Kidney (tissue), 13 donors: ENCODE measurements at regions not wholly inside any gene's neighbourhood (a gene's known extent, or its start where the extent isn't known, plus 50 kb on each side); places are given as distances from the start of the nearest gene placed in this dataset.

ENCODE experiments used
- DNase-seq, 5 donors: peaks; one replicate each; pipeline ENCODE4 v3.0.0-alpha.2; 2013 to 2020
- FAIRE-seq: peaks from 2 replicates; lab custom pipeline; 2012; peaks lifted over from hg19 to GRCh38; lab: Jason Lieb, UNC
- H3K27ac ChIP-seq, 2 donors: one replicate each; pipeline ENCODE4 v1.7.0; 2013; ENCODE audit warnings: low read depth in 2 of 2, low read length in 2 of 2, inconsistent platforms in 1 of 2
- H3K27me3 ChIP-seq: one replicate; pipeline ENCODE4 v1.7.1; 2013; ENCODE audit warnings: low read length, inconsistent platforms; ENCODE audit not compliant: control insufficient read depth, insufficient read depth
- H3K36me3 ChIP-seq, 3 donors: one replicate each; pipeline versions ENCODE4 v1.7.0 to v1.7.1; 2013; ENCODE audit warnings: low read length in 3 of 3, control low read depth in 1 of 3, inconsistent platforms in 1 of 3; ENCODE audit not compliant: insufficient read depth in 3 of 3, control insufficient read depth in 2 of 3
- H3K4me1 ChIP-seq, 3 donors: one replicate each; pipeline versions ENCODE4 v1.7.0 to v1.7.1; 2013; ENCODE audit warnings: low read length in 3 of 3, inconsistent platforms in 1 of 3, low read depth in 1 of 3; ENCODE audit not compliant: control insufficient read depth in 2 of 3, insufficient read depth in 2 of 3
- H3K4me3 ChIP-seq, 3 donors: one replicate each; pipeline versions ENCODE4 v1.7.0 to v1.8.1; 2013; ENCODE audit warnings: low read length in 3 of 3, control low read depth in 1 of 3, inconsistent platforms in 1 of 3
- H3K9ac ChIP-seq, 3 donors: one replicate each; pipeline versions ENCODE4 v1.7.0 to v1.7.1; 2013; ENCODE audit warnings: low read length in 3 of 3, control low read depth in 1 of 3, inconsistent platforms in 1 of 3
- H3K9me3 ChIP-seq, 3 donors: one replicate each; pipeline versions ENCODE4 v1.7.0 to v1.7.1; 2013; ENCODE audit warnings: low read length in 3 of 3, control low read depth in 1 of 3, inconsistent platforms in 1 of 3; ENCODE audit not compliant: control insufficient read depth in 2 of 3, insufficient read depth in 1 of 3
- intact Hi-C: fragments of 100-400 bp; cut with DNase I; formaldehyde crosslinking; loops from one replicate; pipeline ENCODE4 v1.11.1; 2022
- TF ChIP-seq, protein P1 (sequence below): IDR thresholded peaks from 3 replicates; pipeline ENCODE4 v1.5.1; 2012; ENCODE audit warnings: mild to moderate bottlenecking, moderate library complexity, borderline replicate concordance; ENCODE audit not compliant: insufficient read depth; ENCODE audit errors: extremely low read depth
- donor health status: control.
- donor health status: control.
- donor health status: control.
- donor health status: control.
- donor health status: control.
- donor health status: DM: yes; HTN: yes; CAD: no.
- donor health status: Normal renal cell carcinoma (clear cell type).

GRCh38 chr4:11748164-11748872 is 319.6 kb upstream of the HS3ST1 start:
- intact Hi-C loops = no loop called here
- Histone ChIP-seq H3K9me3 (no peaks in the 10 kb centered on the region), H3K4me3 (no peak overlapping the region), H3K4me1 (no peaks in the 10 kb centered on the region), H3K36me3 (no peaks in the 10 kb centered on the region), H3K27me3 (no peaks in the 10 kb centered on the region), H3K27ac (no peak overlapping the region), H3K9ac (no peak overlapping the region)
- TF ChIP-seq, protein P1, sequence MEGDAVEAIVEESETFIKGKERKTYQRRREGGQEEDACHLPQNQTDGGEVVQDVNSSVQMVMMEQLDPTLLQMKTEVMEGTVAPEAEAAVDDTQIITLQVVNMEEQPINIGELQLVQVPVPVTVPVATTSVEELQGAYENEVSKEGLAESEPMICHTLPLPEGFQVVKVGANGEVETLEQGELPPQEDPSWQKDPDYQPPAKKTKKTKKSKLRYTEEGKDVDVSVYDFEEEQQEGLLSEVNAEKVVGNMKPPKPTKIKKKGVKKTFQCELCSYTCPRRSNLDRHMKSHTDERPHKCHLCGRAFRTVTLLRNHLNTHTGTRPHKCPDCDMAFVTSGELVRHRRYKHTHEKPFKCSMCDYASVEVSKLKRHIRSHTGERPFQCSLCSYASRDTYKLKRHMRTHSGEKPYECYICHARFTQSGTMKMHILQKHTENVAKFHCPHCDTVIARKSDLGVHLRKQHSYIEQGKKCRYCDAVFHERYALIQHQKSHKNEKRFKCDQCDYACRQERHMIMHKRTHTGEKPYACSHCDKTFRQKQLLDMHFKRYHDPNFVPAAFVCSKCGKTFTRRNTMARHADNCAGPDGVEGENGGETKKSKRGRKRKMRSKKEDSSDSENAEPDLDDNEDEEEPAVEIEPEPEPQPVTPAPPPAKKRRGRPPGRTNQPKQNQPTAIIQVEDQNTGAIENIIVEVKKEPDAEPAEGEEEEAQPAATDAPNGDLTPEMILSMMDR = no peak
- DNase-seq (peak in 2 of 5 donors; percentile 19 to 52), FAIRE-seq (no peak)

DNA sequence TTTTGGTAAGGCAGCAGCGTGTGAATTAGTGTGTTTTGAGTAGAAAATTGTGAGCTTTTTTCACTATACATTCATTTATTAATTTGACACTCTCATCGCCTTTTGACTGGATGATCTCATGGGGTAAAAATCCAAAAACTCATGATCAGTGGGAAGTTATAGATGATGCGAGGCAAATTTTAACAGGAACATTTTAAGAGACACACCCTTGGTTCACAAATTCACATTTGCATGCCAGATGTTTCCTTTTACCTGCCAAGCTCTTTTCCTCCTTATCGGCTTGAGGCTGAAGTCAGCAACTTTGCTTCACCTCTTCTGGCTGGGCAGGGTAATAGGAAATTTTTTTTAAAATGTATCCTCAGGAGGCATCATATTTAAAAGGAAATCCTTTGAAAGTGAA is 318.0 kb upstream of the HS3ST1 start:
- Histone ChIP-seq H3K4me3 (no peak overlapping the region), H3K9me3 (no peaks in the 10 kb centered on the region), H3K4me1 (no peaks in the 10 kb centered on the region), H3K9ac (no peak overlapping the region), H3K27me3 (no peaks in the 10 kb centered on the region), H3K27ac (no peak overlapping the region), H3K36me3 (no peaks in the 10 kb centered on the region)
- no peak for FAIRE-seq
- DNase-seq = peak in 1 of 5 donors; percentile 25
- TF ChIP-seq, protein P1 = no peak
- intact Hi-C loops = no loop called here

- no peak for FAIRE-seq
- TF ChIP-seq, protein P1 = no peak
- Histone ChIP-seq H3K27ac (no peak overlapping the region), H3K9ac (no peak overlapping the region), H3K36me3 (no peaks in the 10 kb centered on the region), H3K4me3 (no peak overlapping the region), H3K27me3 (no peaks in the 10 kb centered on the region), H3K4me1 (no peaks in the 10 kb centered on the region), H3K9me3 (no peaks in the 10 kb centered on the region)
- intact Hi-C loops = no loop called here
- DNase-seq = peak in 1 of 5 donors; percentile 15
Measured at GRCh38 chr4:11743976-11744375, 315.3 kb upstream of the HS3ST1 start.
